ENCODE measurements at regions not wholly inside any gene's neighbourhood (a gene's known extent, or its start where the extent isn't known, plus 50 kb on each side); places are given as distances from the start of the nearest gene placed in this dataset.
"Not testable (repeated sequence)": the region's sequence is repeated elsewhere in the genome, so short reads cannot be mapped to it uniquely, and the experiment has no call there.

- in situ Hi-C loops (cut with MboI; ENCODE audit: low sequenced_read_pairs) = no loop called here
These were observed 1068.2 kb upstream of the ACVR2A start for GRCh38 chr2:146776596-146776995.

GRCh38 chr2:146771531-146771930 lies 1073.3 kb upstream of the ACVR2A start:
- in situ Hi-C loops (cut with MboI; ENCODE audit: low sequenced_read_pairs) = no loop called here

GRCh38 chr2:146764301-146764700 lies 1080.5 kb upstream of the ACVR2A start:
- in situ Hi-C loops (cut with MboI; ENCODE audit: low sequenced_read_pairs) = no loop called here

- in situ Hi-C loops (cut with MboI; ENCODE audit: low sequenced_read_pairs) = no loop called here
These were observed 1082.0 kb upstream of the ACVR2A start for GRCh38 chr2:146762786-146763185.

GRCh38 chr2:146754606-146755005 lies 1090.2 kb upstream of the ACVR2A start:
- in situ Hi-C loops (cut with MboI; ENCODE audit: low sequenced_read_pairs) = no loop called here

- in situ Hi-C loops (cut with MboI; ENCODE audit: low sequenced_read_pairs) = loop anchor here (25.0 kb wide), 1 partner anchor 1164 kb away; no protein-coding TSS in a partner anchor
These were observed 1096.8 kb upstream of the ACVR2A start for GRCh38 chr2:146748046-146748445.

- in situ Hi-C loops (cut with MboI; ENCODE audit: low sequenced_read_pairs) = loop anchor here (25.0 kb wide), 1 partner anchor 1171 kb away; no protein-coding TSS in a partner anchor
These were observed 1103.6 kb upstream of the ACVR2A start for GRCh38 chr2:146741260-146741659.

GRCh38 chr2:146734821-146735190 lies 1110.0 kb upstream of the ACVR2A start:
- in situ Hi-C loops (cut with MboI; ENCODE audit: low sequenced_read_pairs) = loop anchor here (25.0 kb wide), 1 partner anchor 1177 kb away; no protein-coding TSS in a partner anchor

GRCh38 chr2:146734042-146734820 lies 1110.6 kb upstream of the ACVR2A start:
- in situ Hi-C loops (cut with MboI; ENCODE audit: low sequenced_read_pairs) = loop anchor here (25.0 kb wide), 1 partner anchor 1178 kb away; no protein-coding TSS in a partner anchor

GRCh38 chr2:146730882-146731281 lies 1113.9 kb upstream of the ACVR2A start:
- in situ Hi-C loops (cut with MboI; ENCODE audit: low sequenced_read_pairs) = loop anchor here (25.0 kb wide), 1 partner anchor 1181 kb away; no protein-coding TSS in a partner anchor

GRCh38 chr2:146721486-146721885 lies 1123.3 kb upstream of the ACVR2A start:
- in situ Hi-C loops (cut with MboI; ENCODE audit: low sequenced_read_pairs) = no loop called here

- in situ Hi-C loops (cut with MboI; ENCODE audit: low sequenced_read_pairs) = no loop called here
These were observed 1124.7 kb upstream of the ACVR2A start for GRCh38 chr2:146720170-146720569.

GRCh38 chr2:146716591-146716990 lies 1128.2 kb upstream of the ACVR2A start:
- in situ Hi-C loops (cut with MboI; ENCODE audit: low sequenced_read_pairs) = no loop called here

- in situ Hi-C loops (cut with MboI; ENCODE audit: low sequenced_read_pairs) = no loop called here
These were observed 1135.8 kb upstream of the ACVR2A start for GRCh38 chr2:146709004-146709403.

GRCh38 chr2:146701183-146701582 lies 1143.6 kb upstream of the ACVR2A start:
- in situ Hi-C loops (cut with MboI; ENCODE audit: low sequenced_read_pairs) = no loop called here

- in situ Hi-C loops (cut with MboI; ENCODE audit: low sequenced_read_pairs) = no loop called here
These were observed 1147.5 kb upstream of the ACVR2A start for GRCh38 chr2:146697307-146697706.

GRCh38 chr2:146696787-146697186 lies 1148.0 kb upstream of the ACVR2A start:
- in situ Hi-C loops (cut with MboI; ENCODE audit: low sequenced_read_pairs) = not testable (repeated sequence)

GRCh38 chr2:146681991-146682390 lies 1162.8 kb upstream of the ACVR2A start:
- in situ Hi-C loops (cut with MboI; ENCODE audit: low sequenced_read_pairs) = no loop called here

- in situ Hi-C loops (cut with MboI; ENCODE audit: low sequenced_read_pairs) = no loop called here
These were observed 1166.3 kb upstream of the ACVR2A start for GRCh38 chr2:146678516-146678915.

- in situ Hi-C loops (cut with MboI; ENCODE audit: low sequenced_read_pairs) = no loop called here
These were observed 1167.5 kb upstream of the ACVR2A start for GRCh38 chr2:146677280-146677679.

- in situ Hi-C loops (cut with MboI; ENCODE audit: low sequenced_read_pairs) = no loop called here
These were observed 1175.1 kb upstream of the ACVR2A start for GRCh38 chr2:146669735-146670134.

GRCh38 chr2:146666340-146666739 lies 1178.5 kb upstream of the ACVR2A start:
- in situ Hi-C loops (cut with MboI; ENCODE audit: low sequenced_read_pairs) = no loop called here

- in situ Hi-C loops (cut with MboI; ENCODE audit: low sequenced_read_pairs) = no loop called here
These were observed 1179.0 kb upstream of the ACVR2A start for GRCh38 chr2:146665800-146666199.
